HT-29 (cell line): ENCODE measurements at regions not wholly inside any gene's neighbourhood (a gene's known extent, or its start where the extent isn't known, plus 50 kb on each side); places are given as distances from the start of the nearest gene placed in this dataset.

Experiments used
- DNase-seq: peaks from one replicate; pipeline ENCODE4 v3.0.0-alpha.2; 2015; ENCODE audit warnings: low spot score

- no peak for DNase-seq
These were observed 102.8 kb downstream of the MAF start for GRCh38 chr16:79497606-79498350.

GRCh38 chr16:79493911-79494310, 106.6 kb downstream of the MAF start:
- DNase-seq: no peak

- DNase-seq: no peak
These were observed 108.5 kb downstream of the MAF start for GRCh38 chr16:79492036-79492435.

GRCh38 chr16:79485020-79485419, 115.5 kb downstream of the MAF start:
- DNase-seq: no peak

GRCh38 chr16:79484237-79484636, 116.3 kb downstream of the MAF start:
- no peak for DNase-seq

GRCh38 chr16:79483336-79483735, 117.2 kb downstream of the MAF start:
- DNase-seq: no peak

GRCh38 chr16:79482011-79482410, 118.5 kb downstream of the MAF start:
- DNase-seq: no peak

GRCh38 chr16:79480929-79481328, 119.6 kb downstream of the MAF start:
- no peak for DNase-seq

GRCh38 chr16:79480056-79480455, 120.5 kb downstream of the MAF start:
- DNase-seq: no peak

- no peak for DNase-seq
These were observed 124.0 kb downstream of the MAF start for GRCh38 chr16:79476580-79476979.

GRCh38 chr16:79475841-79476240, 124.7 kb downstream of the MAF start:
- no peak for DNase-seq

- no peak for DNase-seq
These were observed 127.1 kb downstream of the MAF start for GRCh38 chr16:79473456-79473855.

GRCh38 chr16:79472426-79472825, 128.1 kb downstream of the MAF start:
- DNase-seq: no peak

GRCh38 chr16:79469999-79470398, 130.5 kb downstream of the MAF start:
- DNase-seq: no peak

GRCh38 chr16:79468631-79469030, 131.9 kb downstream of the MAF start:
- DNase-seq: no peak

- no peak for DNase-seq
These were observed 132.4 kb downstream of the MAF start for GRCh38 chr16:79468121-79468552.

- DNase-seq: no peak
These were observed 134.4 kb downstream of the MAF start for GRCh38 chr16:79466111-79466510.

- no peak for DNase-seq
These were observed 136.7 kb downstream of the MAF start for GRCh38 chr16:79463841-79464240.

GRCh38 chr16:79456036-79456435, 144.5 kb downstream of the MAF start:
- DNase-seq: no peak

GRCh38 chr16:79452671-79453070, 147.9 kb downstream of the MAF start:
- DNase-seq: no peak

- DNase-seq: no peak
These were observed 149.2 kb downstream of the MAF start for GRCh38 chr16:79451196-79451816.

- no peak for DNase-seq
These were observed 150.6 kb downstream of the MAF start for GRCh38 chr16:79449900-79450299.

GRCh38 chr16:79449067-79449769, 151.3 kb downstream of the MAF start:
- DNase-seq: no peak
